ENCODE measurements at regions not wholly inside any gene's neighbourhood (a gene's known extent, or its start where the extent isn't known, plus 50 kb on each side); places are given as distances from the start of the nearest gene placed in this dataset.
"Not testable (repeated sequence)": the region's sequence is repeated elsewhere in the genome, so short reads cannot be mapped to it uniquely, and the experiment has no call there.

GRCh38 chr2:122085672-122086071 lies 330.2 kb downstream of the TSN start:
- not testable (repeated sequence) for DNase-seq (ENCODE audit: insufficient read length, low spot score); FAIRE-seq

GRCh38 chr2:122094557-122094956 lies 339.1 kb downstream of the TSN start:
- DNase-seq (ENCODE audit: insufficient read length, low spot score) = no peak
- no peak for FAIRE-seq

GRCh38 chr2:122096761-122097160 lies 341.3 kb downstream of the TSN start:
- DNase-seq (ENCODE audit: insufficient read length, low spot score) = no peak
- no peak for FAIRE-seq

- FAIRE-seq = no peak
- DNase-seq (ENCODE audit: insufficient read length, low spot score) = no peak
These were observed 342.9 kb downstream of the TSN start for GRCh38 chr2:122098306-122098705.

GRCh38 chr2:122100346-122100745 lies 344.9 kb downstream of the TSN start:
- DNase-seq (ENCODE audit: insufficient read length, low spot score) (no peak), FAIRE-seq (no peak)

- FAIRE-seq (no peak), DNase-seq (ENCODE audit: insufficient read length, low spot score) (no peak)
These were observed 345.3 kb downstream of the TSN start for GRCh38 chr2:122100756-122101155.

- FAIRE-seq = no peak
- DNase-seq (ENCODE audit: insufficient read length, low spot score) = no peak
These were observed 345.9 kb downstream of the TSN start for GRCh38 chr2:122101319-122101718.

- no peak for FAIRE-seq
- DNase-seq (ENCODE audit: insufficient read length, low spot score) = no peak
These were observed 349.9 kb downstream of the TSN start for GRCh38 chr2:122105171-122105876.

GRCh38 chr2:122105877-122106206 lies 350.4 kb downstream of the TSN start:
- no peak for FAIRE-seq
- no peak for DNase-seq (ENCODE audit: insufficient read length, low spot score)

- DNase-seq (ENCODE audit: insufficient read length, low spot score) (no peak), FAIRE-seq (no peak)
These were observed 352.7 kb downstream of the TSN start for GRCh38 chr2:122108186-122108585.

- no peak for FAIRE-seq
- no peak for DNase-seq (ENCODE audit: insufficient read length, low spot score)
These were observed 357.0 kb downstream of the TSN start for GRCh38 chr2:122112216-122113005.

GRCh38 chr2:122114421-122114820 lies 359.0 kb downstream of the TSN start:
- no peak for FAIRE-seq
- DNase-seq (ENCODE audit: insufficient read length, low spot score) = no peak

- no peak for FAIRE-seq
- DNase-seq (ENCODE audit: insufficient read length, low spot score) = no peak
These were observed 361.9 kb downstream of the TSN start for GRCh38 chr2:122117371-122117770.

GRCh38 chr2:122129399-122129798 lies 373.9 kb downstream of the TSN start:
- FAIRE-seq (no peak), DNase-seq (ENCODE audit: insufficient read length, low spot score) (no peak)

- FAIRE-seq (no peak), DNase-seq (ENCODE audit: insufficient read length, low spot score) (no peak)
These were observed 376.8 kb downstream of the TSN start for GRCh38 chr2:122132147-122132691.

GRCh38 chr2:122135021-122135937 lies 379.8 kb downstream of the TSN start:
- FAIRE-seq (no peak), DNase-seq (ENCODE audit: insufficient read length, low spot score) (no peak)

- FAIRE-seq = no peak
- peak; percentile 19 for DNase-seq (ENCODE audit: insufficient read length, low spot score)
These were observed 380.6 kb downstream of the TSN start for GRCh38 chr2:122136056-122136455.

- no peak for FAIRE-seq
- DNase-seq (ENCODE audit: insufficient read length, low spot score) = no peak
These were observed 383.1 kb downstream of the TSN start for GRCh38 chr2:122138561-122138960.

- DNase-seq (ENCODE audit: insufficient read length, low spot score) (no peak), FAIRE-seq (no peak)
These were observed 384.4 kb downstream of the TSN start for GRCh38 chr2:122139739-122140420.

- no peak for FAIRE-seq
These were observed 389.4 kb downstream of the TSN start for GRCh38 chr2:122144884-122145283.

More at GRCh38 chr2:122144884-122145283, 389.4 kb downstream of the TSN start:
- DNase-seq (ENCODE audit: insufficient read length, low spot score) = no peak
